ENCODE measurements at regions not wholly inside any gene's neighbourhood (a gene's known extent, or its start where the extent isn't known, plus 50 kb on each side); places are given as distances from the start of the nearest gene placed in this dataset.

DNA sequence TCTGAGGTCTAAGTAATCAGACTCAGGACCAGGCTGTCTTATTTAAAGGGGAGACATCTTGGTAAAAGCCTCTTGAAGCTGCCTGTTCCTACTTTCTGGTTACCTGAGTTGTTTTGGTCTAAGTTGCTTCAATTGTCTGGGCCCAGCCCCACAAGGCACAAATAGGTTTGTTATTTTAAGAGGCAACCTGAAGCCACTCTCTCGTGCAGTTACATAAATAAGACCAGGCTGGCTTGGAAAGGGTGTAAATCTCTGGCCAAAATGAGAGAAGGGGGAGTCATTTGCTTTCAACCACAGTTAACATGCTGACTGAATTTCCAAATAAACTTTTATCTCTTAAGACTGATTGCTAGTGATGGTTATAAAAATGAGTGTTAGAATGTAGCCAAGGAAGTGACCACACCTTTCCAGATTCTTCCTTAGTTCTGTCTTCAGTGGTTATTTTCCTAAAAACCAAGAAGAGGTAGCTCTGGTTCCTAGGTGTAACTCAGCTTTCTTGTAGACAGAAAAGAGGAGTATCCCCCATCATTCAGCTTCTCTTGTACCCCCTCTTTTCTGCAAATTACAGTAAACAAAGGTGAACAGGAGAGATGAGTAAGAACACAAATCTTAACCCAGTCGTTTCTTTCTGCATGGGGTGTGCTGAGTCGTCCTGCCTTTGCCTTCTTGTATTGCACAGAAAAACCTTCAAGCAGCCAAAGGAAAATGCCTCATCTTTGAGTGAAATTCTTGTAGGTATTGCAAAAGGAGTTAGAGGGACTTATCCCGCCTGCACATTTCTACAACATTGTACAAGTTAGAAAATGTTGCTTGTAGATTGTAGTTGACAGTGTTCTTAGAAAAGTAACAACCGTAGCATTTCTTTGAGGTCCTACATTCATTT, 161.5 kb upstream of the NT5C1B start:
- TF ChIP-seq, protein P1, sequence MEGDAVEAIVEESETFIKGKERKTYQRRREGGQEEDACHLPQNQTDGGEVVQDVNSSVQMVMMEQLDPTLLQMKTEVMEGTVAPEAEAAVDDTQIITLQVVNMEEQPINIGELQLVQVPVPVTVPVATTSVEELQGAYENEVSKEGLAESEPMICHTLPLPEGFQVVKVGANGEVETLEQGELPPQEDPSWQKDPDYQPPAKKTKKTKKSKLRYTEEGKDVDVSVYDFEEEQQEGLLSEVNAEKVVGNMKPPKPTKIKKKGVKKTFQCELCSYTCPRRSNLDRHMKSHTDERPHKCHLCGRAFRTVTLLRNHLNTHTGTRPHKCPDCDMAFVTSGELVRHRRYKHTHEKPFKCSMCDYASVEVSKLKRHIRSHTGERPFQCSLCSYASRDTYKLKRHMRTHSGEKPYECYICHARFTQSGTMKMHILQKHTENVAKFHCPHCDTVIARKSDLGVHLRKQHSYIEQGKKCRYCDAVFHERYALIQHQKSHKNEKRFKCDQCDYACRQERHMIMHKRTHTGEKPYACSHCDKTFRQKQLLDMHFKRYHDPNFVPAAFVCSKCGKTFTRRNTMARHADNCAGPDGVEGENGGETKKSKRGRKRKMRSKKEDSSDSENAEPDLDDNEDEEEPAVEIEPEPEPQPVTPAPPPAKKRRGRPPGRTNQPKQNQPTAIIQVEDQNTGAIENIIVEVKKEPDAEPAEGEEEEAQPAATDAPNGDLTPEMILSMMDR (conservative IDR thresholded peaks at IDR 0.05; ENCODE audit: low read length) = no peak
- TF ChIP-seq EZH2phosphoT487 (IDR thresholded peaks at IDR 0.05; ENCODE audit: borderline replicate concordance) = no peak

Data from Loucy (cell line).